HG02870 (cell line): ENCODE measurements at regions not wholly inside any gene's neighbourhood (a gene's known extent, or its start where the extent isn't known, plus 50 kb on each side); places are given as distances from the start of the nearest gene placed in this dataset.

Experiments
- ATAC-seq: cut with Tn5 transposase; IDR thresholded peaks from one replicate; pipeline ENCODE4 v1.9.1; 2021; ENCODE audit warnings: mild to moderate bottlenecking, moderate library complexity; ENCODE audit not compliant: unreplicated experiment

DNA sequence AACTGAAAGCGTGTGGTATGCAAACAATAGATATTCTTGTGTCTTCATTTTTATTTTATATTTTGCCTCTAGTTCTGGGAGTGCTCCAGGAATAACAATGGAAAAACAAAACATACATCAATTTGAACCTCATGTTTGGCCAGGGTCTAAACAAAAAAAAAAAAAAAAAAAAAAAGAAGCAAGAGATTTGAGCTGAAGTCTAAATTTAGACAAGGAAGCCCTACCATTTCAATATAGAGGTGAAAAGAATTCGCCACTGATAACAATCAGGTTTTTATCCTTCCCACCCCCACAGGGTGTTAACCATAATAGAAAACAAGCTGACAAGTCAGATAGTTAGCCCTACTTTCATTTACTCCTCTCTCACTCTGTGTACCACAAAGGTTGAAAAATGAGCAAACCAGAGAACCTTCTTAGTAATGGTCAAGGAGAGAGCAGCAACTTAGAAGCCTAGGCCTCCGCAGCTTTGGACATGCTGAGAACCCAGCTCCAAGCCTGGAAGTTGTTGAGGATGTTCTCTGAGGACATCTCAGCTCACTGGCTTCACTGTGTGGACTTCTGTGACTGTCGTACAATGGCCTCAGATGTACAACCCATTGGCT is 118.2 kb upstream of the HMHB1 start:
- peak; percentile 96 for ATAC-seq

DNA sequence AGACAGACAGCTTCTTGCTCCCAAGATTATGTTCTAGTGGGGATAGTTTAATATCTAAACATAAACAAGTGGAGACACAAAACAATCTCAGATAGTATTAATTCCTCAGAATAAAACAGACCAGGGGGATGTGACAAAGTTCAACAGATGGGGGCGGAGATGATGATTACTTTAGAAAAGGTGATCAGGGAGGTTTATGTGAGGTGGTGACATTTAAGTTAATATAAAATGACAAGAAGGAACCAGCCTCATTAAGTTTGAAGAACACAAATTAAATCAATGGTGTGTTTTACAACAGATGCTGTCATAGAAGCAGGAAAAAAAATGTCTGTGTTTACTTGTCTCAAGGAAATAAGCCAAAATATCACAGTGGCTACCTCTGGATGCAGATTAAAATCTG is 119.6 kb upstream of the HMHB1 start:
- no peak for ATAC-seq

DNA sequence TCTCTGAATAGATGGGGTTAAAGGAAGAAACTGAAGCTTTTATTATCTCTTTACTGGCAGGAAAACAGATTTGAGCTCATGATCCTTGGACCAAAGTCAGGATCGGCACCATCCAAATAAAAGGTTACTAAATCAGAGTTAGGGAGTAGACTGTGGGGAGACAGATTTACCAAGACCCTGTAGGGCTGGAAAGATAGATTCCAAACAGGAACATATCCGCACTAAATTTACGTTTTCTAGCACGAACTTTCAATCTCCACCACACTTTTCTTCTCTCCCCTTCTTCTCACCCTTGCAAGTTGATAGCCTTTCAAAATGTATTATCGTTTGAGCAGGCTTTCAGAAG is 120.0 kb upstream of the HMHB1 start:
- ATAC-seq: no peak

GRCh38 chr5:143691287-143691944 is 120.5 kb upstream of the HMHB1 start:
- no peak for ATAC-seq

GRCh38 chr5:143687604-143688003 is 124.4 kb upstream of the HMHB1 start:
- ATAC-seq: no peak

DNA sequence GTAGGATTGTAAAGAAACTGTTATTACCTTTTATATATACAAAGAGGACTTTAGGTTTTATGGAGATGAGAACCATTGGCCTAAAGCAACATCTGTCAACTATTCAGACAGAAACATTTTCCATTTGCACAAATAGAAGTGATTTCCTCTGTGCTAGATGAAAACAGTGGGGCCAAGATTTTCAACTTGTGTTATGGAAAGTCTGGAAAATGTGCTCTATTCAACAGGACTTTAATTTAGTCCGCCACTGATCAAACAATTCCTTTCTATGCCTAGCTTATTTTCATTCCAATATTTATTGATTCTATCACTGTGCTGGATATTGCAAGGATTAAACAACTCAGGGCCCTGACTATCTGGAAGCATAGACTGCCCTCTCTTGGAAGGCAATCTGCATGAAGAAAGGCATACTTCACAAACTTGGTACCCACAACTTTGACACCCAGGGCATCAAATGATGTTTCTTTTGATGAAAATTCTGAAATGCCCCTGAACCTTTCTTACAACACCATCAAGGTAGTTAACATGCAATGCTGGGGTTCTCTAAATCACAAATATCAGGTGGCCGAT is 126.6 kb upstream of the HMHB1 start:
- ATAC-seq: no peak

- ATAC-seq: no peak
Measured at GRCh38 chr5:143683459-143683858, 128.5 kb upstream of the HMHB1 start.

DNA sequence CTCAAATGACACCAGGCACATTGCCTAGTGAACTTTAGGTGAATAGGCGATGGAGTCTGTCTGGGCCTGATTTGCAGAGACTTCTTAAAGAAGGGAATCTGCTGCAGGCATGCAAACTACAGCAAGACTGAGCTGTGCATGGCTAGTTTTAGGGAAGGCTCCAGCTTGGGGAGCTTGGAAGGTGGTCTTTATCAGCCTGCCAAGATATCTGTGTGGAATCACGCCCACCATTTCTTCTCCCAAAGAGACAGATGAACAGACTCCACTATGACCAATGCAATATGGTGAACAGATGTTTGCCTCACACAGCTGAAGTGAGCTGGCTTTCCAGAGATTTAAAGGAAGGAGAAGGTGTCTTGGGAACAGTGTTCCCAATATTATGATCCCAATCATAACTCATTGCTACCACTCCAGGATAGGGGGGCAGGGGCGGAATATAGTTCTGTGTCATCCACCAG is 129.0 kb upstream of the HMHB1 start:
- no peak for ATAC-seq

GRCh38 chr5:143682246-143682905 is 129.6 kb upstream of the HMHB1 start:
- ATAC-seq: no peak

DNA sequence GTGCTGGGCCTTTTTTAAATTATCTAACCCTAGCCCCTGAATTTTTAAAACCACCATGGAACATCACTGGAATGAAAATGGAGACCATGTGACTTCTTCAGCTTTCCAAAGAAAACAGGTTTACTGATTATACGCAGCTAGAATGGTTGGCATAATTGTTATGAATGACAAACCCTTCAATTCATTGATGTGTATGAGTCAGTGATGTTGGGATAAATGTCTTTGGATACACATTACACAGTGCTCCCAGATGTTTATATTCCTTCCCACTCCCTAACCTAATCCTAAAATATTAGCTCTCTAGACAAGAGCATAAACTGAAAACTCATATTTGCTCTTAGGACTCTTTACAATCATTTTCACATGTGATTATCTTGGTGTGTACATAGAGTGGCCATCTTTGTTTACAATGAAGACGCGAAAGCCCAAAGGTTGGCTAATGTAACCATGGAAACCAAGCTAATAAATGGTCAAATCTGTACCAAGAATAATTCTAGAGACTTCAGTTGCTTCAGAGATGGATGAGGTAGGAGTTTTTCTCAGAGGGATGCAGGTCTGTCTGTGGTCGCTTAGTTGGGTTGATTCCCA is 131.2 kb upstream of the HMHB1 start:
- no peak for ATAC-seq

GRCh38 chr5:143679777-143680176 is 132.2 kb upstream of the HMHB1 start:
- no peak for ATAC-seq

- peak; percentile 54 for ATAC-seq
Measured at GRCh38 chr5:143678148-143678905, 133.6 kb upstream of the HMHB1 start.

- no peak for ATAC-seq
Measured at GRCh38 chr5:143677403-143677802, 134.6 kb upstream of the HMHB1 start.

DNA sequence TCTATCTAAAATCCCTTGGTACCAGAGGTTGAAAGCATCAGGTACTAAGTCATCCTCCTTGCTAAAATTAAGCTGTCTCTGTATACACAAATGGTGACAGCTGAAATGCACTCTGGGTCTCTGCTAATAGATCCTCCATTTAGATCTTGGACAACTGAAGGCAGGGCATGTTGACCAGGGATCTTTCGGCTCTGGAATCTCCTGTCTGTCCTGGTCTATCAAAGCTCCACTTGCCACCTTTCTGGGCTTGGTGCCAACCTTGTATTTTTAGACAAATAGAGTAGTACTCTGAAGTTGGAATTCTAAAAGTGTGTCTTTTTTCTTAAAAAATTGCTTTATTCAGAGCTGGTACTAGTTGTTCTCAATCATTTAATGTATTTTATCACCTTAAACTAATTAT is 135.2 kb upstream of the HMHB1 start:
- ATAC-seq: no peak

- no peak for ATAC-seq
Measured at GRCh38 chr5:143674469-143674786, 137.5 kb upstream of the HMHB1 start.

GRCh38 chr5:143673676-143674468 is 138.1 kb upstream of the HMHB1 start:
- ATAC-seq: no peak

DNA sequence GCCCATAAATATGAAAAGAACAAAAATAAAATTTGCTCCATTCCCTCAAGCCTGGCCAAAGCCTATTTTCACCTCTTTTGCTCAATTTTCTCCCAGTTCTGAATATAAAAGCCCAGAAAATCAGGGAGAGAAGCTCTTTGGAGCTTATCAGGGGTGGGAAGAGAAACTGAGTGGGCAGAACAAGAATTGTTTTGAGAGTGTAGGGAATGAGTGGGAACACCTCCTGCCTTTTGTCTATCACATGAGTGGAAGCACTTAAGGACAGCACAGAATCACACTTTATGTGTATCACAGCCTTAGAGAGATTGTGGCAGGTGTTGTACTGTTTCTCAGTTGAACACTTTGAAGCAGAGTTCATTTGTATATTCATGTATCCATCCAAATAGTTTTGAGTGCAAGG is 139.2 kb upstream of the HMHB1 start:
- no peak for ATAC-seq

DNA sequence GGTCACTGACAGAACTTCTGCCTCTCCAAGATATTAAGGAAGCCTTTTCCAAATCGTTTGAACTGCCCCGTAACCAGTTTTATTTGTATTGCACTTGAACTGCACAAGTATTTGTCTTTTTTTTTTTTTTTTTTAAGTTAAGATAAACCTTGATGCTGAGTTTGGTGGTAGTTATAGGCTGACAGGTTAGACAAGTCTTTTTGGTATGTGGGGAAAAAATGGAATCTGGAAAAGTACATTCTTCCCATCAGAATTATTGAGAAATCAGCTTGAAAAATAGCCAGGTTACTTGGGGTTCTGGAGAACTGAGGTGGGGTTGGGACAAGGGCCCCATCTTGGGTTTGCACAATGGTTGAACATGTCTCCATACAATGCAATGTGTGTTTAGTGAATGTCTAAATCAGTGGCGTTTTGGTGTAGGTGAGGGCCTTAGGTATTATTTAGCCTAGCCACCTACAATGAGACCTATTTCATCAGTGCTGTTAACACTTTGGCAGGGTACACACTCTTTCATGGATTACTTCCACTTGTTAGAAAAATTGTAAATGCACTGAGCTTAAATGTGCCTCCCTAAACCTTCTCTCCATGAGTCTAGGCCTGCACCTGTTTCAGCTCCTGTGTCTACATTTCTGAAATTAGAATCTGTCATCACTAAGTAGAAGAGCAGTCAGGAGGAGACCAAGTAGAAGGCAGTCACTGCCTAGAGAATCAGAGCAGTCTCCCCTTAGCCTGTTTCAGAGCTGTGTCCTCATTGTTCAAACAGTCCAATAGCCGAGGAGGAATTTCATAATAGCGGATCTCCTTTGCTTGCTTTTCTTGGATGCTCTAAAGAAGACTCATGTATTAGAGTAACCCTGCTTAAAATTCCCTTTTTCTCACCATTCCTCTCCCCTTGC is 140.0 kb upstream of the HMHB1 start:
- ATAC-seq: no peak

DNA sequence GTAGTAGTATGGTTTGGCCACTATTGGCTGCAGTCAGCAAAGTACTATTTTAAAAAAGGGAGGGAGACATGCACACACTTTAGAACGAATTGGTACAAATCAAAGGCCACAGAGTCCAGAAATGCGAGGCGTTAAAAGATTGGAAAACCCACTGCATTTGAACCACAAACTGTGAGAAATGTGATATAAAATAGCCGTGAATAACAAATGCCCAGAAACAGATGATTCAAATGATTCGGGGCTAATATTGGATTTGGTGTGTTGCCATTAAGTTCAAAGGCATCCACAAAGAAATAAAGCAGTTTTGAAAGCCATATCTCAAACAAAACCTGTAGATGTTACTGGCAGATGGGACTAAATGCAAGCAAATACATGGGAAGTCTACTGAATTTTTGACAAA is 140.9 kb upstream of the HMHB1 start:
- ATAC-seq: no peak
